IMR-90 (cell line): ENCODE measurements at regions not wholly inside any gene's neighbourhood (a gene's known extent, or its start where the extent isn't known, plus 50 kb on each side); places are given as distances from the start of the nearest gene placed in this dataset.

Experiments used
- ATAC-seq: fragments of 200-7000 bp; cut with Tn5 transposase; 2 replicates; pipeline ENCODE4 v1.9.1; 2020; ENCODE audit warnings: low read depth, mild to moderate bottlenecking, moderate library complexity
- BruUV-seq: library from RNA; stranded (reverse); fragments of 400-500 nt; replicated peaks from 2 replicates; lab custom pipeline; 2021; lab: Mats Ljungman, UMichigan
- CTCF ChIA-PET: fragments of 300-600 bp; formaldehyde crosslinking; extraction: SDS; loops from one replicate; lab custom pipeline; 2021; ENCODE audit warnings: antibody characterized with exemption; lab: Yijun Ruan, JAX
- POLR2A ChIA-PET: fragments of 300-600 bp; sonication (Branson Sonifier 250); formaldehyde crosslinking; loops from one replicate; lab custom pipeline; 2022; ENCODE audit warnings: antibody characterized with exemption; ENCODE audit not compliant: unreplicated experiment; lab: Charles Lee
- DNase-seq: peaks from one replicate; pipeline ENCODE4 v3.0.0; 2013
- H2AFZ ChIP-seq: replicated peaks from 2 replicates; pipeline ENCODE3; 2013; ENCODE audit warnings: low read length, mild to moderate bottlenecking; ENCODE audit not compliant: poor library complexity
- H2AK5ac ChIP-seq: 2 replicates; pipeline ENCODE4 v1.6.1; 2013; ENCODE audit warnings: low read depth, low read length, inconsistent platforms
- H2AK9ac ChIP-seq: replicated peaks from 2 replicates; pipeline ENCODE3; 2013; ENCODE audit warnings: mild to moderate bottlenecking, low read depth, low read length, moderate library complexity; ENCODE audit not compliant: poor library complexity
- H2BK120ac ChIP-seq: 2 replicates; pipeline ENCODE4 v1.6.1; 2013; ENCODE audit warnings: low read depth, low read length, inconsistent platforms
- H2BK15ac ChIP-seq: 3 replicates; pipeline ENCODE4 v1.6.1; 2013; ENCODE audit warnings: low read depth, low read length, inconsistent platforms
- H2BK20ac ChIP-seq: 2 replicates; pipeline ENCODE4 v1.6.1; 2013; ENCODE audit warnings: low read depth, mild to moderate bottlenecking, inconsistent platforms, low read length, moderate library complexity
- H2BK5ac ChIP-seq: 2 replicates; pipeline ENCODE4 v1.6.1; 2013; ENCODE audit warnings: mild to moderate bottlenecking, low read depth, low read length, inconsistent platforms; ENCODE audit not compliant: poor library complexity, severe bottlenecking
- H3K14ac ChIP-seq: replicated peaks from 2 replicates; pipeline ENCODE4 v1.6.1; 2013; ENCODE audit warnings: low read depth, low read length, inconsistent platforms
- H3K18ac ChIP-seq: 2 replicates; pipeline ENCODE4 v1.6.1; 2013; ENCODE audit warnings: low read depth, low read length, control low read depth
- H3K23ac ChIP-seq: 2 replicates; pipeline ENCODE4 v1.6.1; 2013; ENCODE audit warnings: low read depth, low read length, inconsistent platforms
- H3K27ac ChIP-seq: 2 replicates; pipeline ENCODE4 v1.5.1; 2013; ENCODE audit warnings: mild to moderate bottlenecking, control low read depth, low read length; ENCODE audit not compliant: insufficient read depth
- H3K27me3 ChIP-seq: 2 replicates; pipeline ENCODE4 v1.6.1; 2013; ENCODE audit warnings: low read length; ENCODE audit not compliant: control insufficient read depth, insufficient read depth
- H3K36me3 ChIP-seq: 2 replicates; pipeline ENCODE4 v1.6.1; 2013; ENCODE audit warnings: low read length, mixed read lengths; ENCODE audit not compliant: control insufficient read depth, insufficient read depth
- H3K4ac ChIP-seq: 2 replicates; pipeline ENCODE4 v1.6.1; 2013; ENCODE audit warnings: low read depth, low read length, inconsistent platforms
- H3K4me1 ChIP-seq: 2 replicates; pipeline ENCODE4 v1.6.1; 2013; ENCODE audit warnings: low read length, mixed read lengths; ENCODE audit not compliant: control insufficient read depth, insufficient read depth
- H3K4me2 ChIP-seq: 2 replicates; pipeline ENCODE4 v1.6.1; 2013; ENCODE audit warnings: low read depth, mild to moderate bottlenecking, control low read depth, low read length, moderate library complexity
- H3K4me3 ChIP-seq: 2 replicates; pipeline ENCODE4 v1.5.1; 2013; ENCODE audit warnings: low read depth, mild to moderate bottlenecking, control low read depth, low read length, moderate library complexity; ENCODE audit not compliant: insufficient read depth
- H3K56ac ChIP-seq: 2 replicates; pipeline ENCODE4 v1.6.1; 2013; ENCODE audit warnings: low read length, inconsistent platforms; ENCODE audit not compliant: insufficient read depth; ENCODE audit errors: extremely low read depth
- H3K79me1 ChIP-seq, 2 experiments: 2 replicates each; pipeline ENCODE4 v1.6.1; 2013; ENCODE audit warnings: low read length in 2 of 2, inconsistent platforms in 1 of 2, low read depth in 1 of 2
- H3K9ac ChIP-seq: 2 replicates; pipeline ENCODE4 v1.6.1; 2013; ENCODE audit warnings: low read depth, low read length, control low read depth
- H3K9me1 ChIP-seq: 2 replicates; pipeline ENCODE4 v1.6.1; 2013; ENCODE audit warnings: low read length, inconsistent platforms; ENCODE audit not compliant: insufficient read depth
- H3K9me3 ChIP-seq: 2 replicates; pipeline ENCODE4 v1.6.1; 2013; ENCODE audit warnings: low read length; ENCODE audit not compliant: control insufficient read depth, insufficient read depth
- H4K20me1 ChIP-seq: 2 replicates; pipeline ENCODE4 v1.6.1; 2013; ENCODE audit warnings: low read length, inconsistent platforms; ENCODE audit not compliant: insufficient read depth
- H4K5ac ChIP-seq: 2 replicates; pipeline ENCODE4 v1.6.1; 2013; ENCODE audit warnings: mild to moderate bottlenecking, low read depth, low read length, control low read depth
- H4K8ac ChIP-seq, 2 experiments: 2 replicates each; pipeline ENCODE4 v1.6.1; 2013; ENCODE audit warnings: low read depth in 2 of 2, low read length in 2 of 2, control low read depth in 1 of 2, inconsistent platforms in 1 of 2
- H4K91ac ChIP-seq: 2 replicates; pipeline ENCODE4 v1.6.1; 2013; ENCODE audit warnings: low read depth, low read length, inconsistent platforms; ENCODE audit not compliant: insufficient read depth
- CTCF ChIP-seq: conservative IDR thresholded peaks from 2 replicates; pipeline ENCODE4 v1.5.1; 2012; ENCODE audit warnings: mild to moderate bottlenecking, low read depth, low read length, improper control_type of control experiment
- RAD21 ChIP-seq: IDR thresholded peaks from 2 replicates; pipeline ENCODE4 v1.6.1; 2012; ENCODE audit warnings: low read length, improper control_type of control experiment
- RFX5 ChIP-seq: IDR thresholded peaks from 2 replicates; pipeline ENCODE4 v1.8.0; 2012; ENCODE audit warnings: low read depth, mild to moderate bottlenecking, low read length, moderate library complexity
- SMC3 ChIP-seq: fragments of 150-350 bp; IDR thresholded peaks from 2 replicates; pipeline ENCODE4 v1.6.1; 2016; ENCODE audit warnings: low read depth, mild to moderate bottlenecking, antibody characterized with exemption, low read length, moderate library complexity
- WGBS, 2 experiments: methylation state at CpG; one replicate each; pipeline versions ENCODE4 v1.1.5 to v1.1.7; 2013; ENCODE audit warnings: missing lambda C conversion rate in 2 of 2; ENCODE audit not compliant: insufficient read length in 1 of 2; ENCODE audit errors: extremely low coverage in 2 of 2; 5-methylcytosine and 5-hydroxymethylcytosine counted together
- dilution Hi-C: fragments of 300-500 bp; cut with HindIII; formaldehyde crosslinking; loops from one replicate; pipeline ENCODE4 v1.14.3; 2018; ENCODE audit warnings: low sequenced_read_pairs; ENCODE audit not compliant: unreplicated experiment
- in situ Hi-C: fragments of 300-500 bp; cut with MboI; formaldehyde crosslinking; loops from 3 replicates; pipeline ENCODE4 v1.14.3; 2019; ENCODE audit warnings: low sequenced_read_pairs, inconsistent platforms, mixed read lengths
- intact Hi-C: fragments of 100-400 bp; cut with micrococcal nuclease; formaldehyde crosslinking; loops from 2 replicates; pipeline ENCODE4 v1.10.0; 2022

GRCh38 chr14:25400607-25401206 lies 350.8 kb upstream of the STXBP6 start:
- Histone ChIP-seq H2BK20ac (no peak overlapping the region), H3K4me3 (no peak overlapping the region), H4K5ac (no peak overlapping the region), H4K8ac (no peak overlapping the region), H4K91ac (no peak overlapping the region), H3K9me1 (no peaks in the 10 kb centered on the region), H3K4me2 (no peak overlapping the region), H3K79me1 (no peaks in the 10 kb centered on the region), H2BK120ac (no peak overlapping the region), H2BK15ac (no peak overlapping the region), H2BK5ac (no peak overlapping the region), H3K56ac (no peak overlapping the region), H3K9me3 (no peaks in the 10 kb centered on the region), H2AFZ (no peak overlapping the region), H3K4ac (no peak overlapping the region), H3K9ac (no peak overlapping the region), H2AK9ac (no peak overlapping the region), H3K4me1 (no peaks in the 10 kb centered on the region), H3K18ac (no peak overlapping the region), H2AK5ac (no peak overlapping the region), H4K20me1 (no peaks in the 10 kb centered on the region), H3K27ac (no peak overlapping the region), H3K14ac (no peak overlapping the region), H3K27me3 (no peaks in the 10 kb centered on the region), H3K36me3 (no peaks in the 10 kb centered on the region), H3K23ac (no peak overlapping the region)
- TF ChIP-seq CTCF (peak; percentile 69), RAD21 (peak; percentile 52), SMC3 (peak; percentile 39), RFX5 (no peak)
- POLR2A ChIA-PET: interaction anchor here (0.6 kb wide), 1 partner anchor 689 kb away, joined by 6 read pairs; no protein-coding TSS in a partner anchor
- ATAC-seq (peak; percentile 57; the same call in 1 of the 2 replicates), DNase-seq (peak; percentile 29)
- BruUV-seq: no TSS peak
- CTCF ChIA-PET: interaction anchor here (0.6 to 1.8 kb wide), 8 partner anchors 9 to 1018 kb away, joined by 3 to 7 read pairs (median 3); no protein-coding TSS in a partner anchor
- WGBS, 2 experiments: no CpG with 5 or more reads among the region's 12 CpGs
- dilution Hi-C loops (no loop called here), intact Hi-C loops (loop anchor here (1.0 to 5.0 kb wide), 3 partner anchors 593 to 690 kb away; no protein-coding TSS in a partner anchor), in situ Hi-C loops (loop anchor here (25.0 kb wide), 1 partner anchor 663 kb away; no protein-coding TSS in a partner anchor)
